Endothelial cell of umbilical vein (primary cell): ENCODE measurements at regions not wholly inside any gene's neighbourhood (a gene's known extent, or its start where the extent isn't known, plus 50 kb on each side); places are given as distances from the start of the nearest gene placed in this dataset.

ENCODE experiments used
- BruUV-seq: library from RNA; stranded (reverse); fragments of 400-500 nt; replicated peaks from 2 replicates; lab custom pipeline; 2021; lab: Mats Ljungman, UMichigan
- CTCF ChIA-PET: fragments of 300-600, 350-600 bp; sonication (Branson Sonifier 250); formaldehyde crosslinking; loops from one replicate; lab custom pipeline; 2021; ENCODE audit warnings: antibody characterized with exemption, inconsistent platforms; lab: Charles Lee
- POLR2A ChIA-PET: fragments of 300-600, 350-600 bp; sonication (Branson Sonifier 250); formaldehyde crosslinking; loops from one replicate; lab custom pipeline; 2021; ENCODE audit warnings: antibody characterized with exemption, inconsistent platforms; lab: Charles Lee
- DNase-seq: peaks from one replicate; pipeline ENCODE4 v3.0.0-alpha.2; 2011; ENCODE audit warnings: low read depth, low spot score
- FAIRE-seq: peaks from 2 replicates; lab custom pipeline; 2011; peaks lifted over from hg19 to GRCh38; lab: Jason Lieb, UNC
- H2AFZ ChIP-seq: 2 replicates; pipeline ENCODE4 v1.6.0; 2012; ENCODE audit warnings: low read depth, low read length, control low read depth, inconsistent platforms
- H3K27ac ChIP-seq: 2 replicates; pipeline ENCODE4 v1.5.1; 2011; ENCODE audit warnings: low read depth, mild to moderate bottlenecking, control low read depth, low read length, moderate library complexity; ENCODE audit not compliant: insufficient read depth
- H3K27me3 ChIP-seq, 2 experiments: 2 replicates each; pipeline versions ENCODE4 v1.6.0 to v1.6.1; 2011; ENCODE audit warnings: low read length in 2 of 2, mixed read lengths in 1 of 2; ENCODE audit not compliant: control insufficient read depth in 2 of 2, insufficient read depth in 2 of 2
- H3K36me3 ChIP-seq, 2 experiments: 2 replicates in 1 of 2; 3 replicates in 1 of 2; pipeline ENCODE4 v1.5.1; 2011; ENCODE audit warnings: low read length in 2 of 2, mild to moderate bottlenecking in 1 of 2, moderate library complexity in 1 of 2; ENCODE audit not compliant: control insufficient read depth in 2 of 2, insufficient read depth in 2 of 2; ENCODE audit errors: extremely low read depth in 1 of 2
- H3K4me1 ChIP-seq: 3 replicates; pipeline ENCODE4 v1.5.1; 2011; ENCODE audit warnings: mild to moderate bottlenecking, low read length; ENCODE audit not compliant: control insufficient read depth, insufficient read depth; ENCODE audit errors: extremely low read depth
- H3K4me2 ChIP-seq: 2 replicates; pipeline ENCODE4 v1.6.1; 2011; ENCODE audit warnings: low read length, control low read depth, mixed read lengths; ENCODE audit not compliant: insufficient read depth
- H3K4me3 ChIP-seq, 3 experiments: fragments of 200-600 bp in 1 of 3; sonication (generic), shearing (Covaris generic) in 1 of 3; replicated peaks in 1 of 3; 2 replicates each; pipeline ENCODE4 v1.5.1; 2011 to 2016; ENCODE audit warnings: control low read depth in 3 of 3, low read length in 3 of 3, mild to moderate bottlenecking in 2 of 3, inconsistent platforms in 1 of 3, low read depth in 1 of 3, moderate library complexity in 1 of 3; ENCODE audit not compliant: insufficient read depth in 1 of 3
- H3K79me2 ChIP-seq: 2 replicates; pipeline ENCODE4 v1.6.0; 2012; ENCODE audit warnings: low read length, inconsistent platforms; ENCODE audit not compliant: control insufficient read depth, insufficient read depth
- H3K9ac ChIP-seq: replicated peaks from 2 replicates; pipeline ENCODE3; 2011; ENCODE audit warnings: low read length, control low read depth; ENCODE audit not compliant: insufficient read depth; ENCODE audit errors: extremely low read depth
- H3K9me1 ChIP-seq: replicated peaks from 3 replicates; pipeline ENCODE4 v1.6.0; 2011; ENCODE audit warnings: mild to moderate bottlenecking, low read length; ENCODE audit not compliant: control insufficient read depth, insufficient read depth; ENCODE audit errors: extremely low read depth
- H3K9me3 ChIP-seq: replicated peaks from 2 replicates; pipeline ENCODE4 v1.5.1; 2012; ENCODE audit warnings: low read length, inconsistent platforms; ENCODE audit not compliant: control insufficient read depth, insufficient read depth
- H4K20me1 ChIP-seq: replicated peaks from 2 replicates; pipeline ENCODE3; 2011; ENCODE audit warnings: mild to moderate bottlenecking, low read length; ENCODE audit not compliant: control insufficient read depth, insufficient read depth; ENCODE audit errors: extremely low read depth
- CTCF ChIP-seq, 2 donors: IDR thresholded peaks; 1 replicate in 1 of 2; 2 replicates in 1 of 2; pipeline ENCODE4 v1.5.1; 2011; ENCODE audit warnings: low read length in 2 of 2, mild to moderate bottlenecking in 2 of 2, moderate library complexity in 2 of 2, control low read depth in 1 of 2, inconsistent platforms in 1 of 2, low read depth in 1 of 2; ENCODE audit not compliant: insufficient read depth in 1 of 2; ENCODE audit errors: extremely low read depth in 1 of 2
- EZH2 ChIP-seq: IDR thresholded peaks from 2 replicates; pipeline ENCODE4 v1.6.1; 2012; ENCODE audit warnings: borderline replicate concordance, low read depth, mild to moderate bottlenecking, moderate library complexity, low read length, inconsistent platforms; ENCODE audit not compliant: severe bottlenecking
- FOS ChIP-seq: IDR thresholded peaks from 2 replicates; pipeline ENCODE4 v1.6.1; 2011; ENCODE audit warnings: mild to moderate bottlenecking, low read length, moderate library complexity, borderline replicate concordance; ENCODE audit not compliant: insufficient read depth
- GATA2 ChIP-seq: IDR thresholded peaks from 2 replicates; pipeline ENCODE4 v1.7.0; 2011; ENCODE audit warnings: low read depth, mild to moderate bottlenecking, moderate library complexity, mixed read lengths, low read length; ENCODE audit not compliant: insufficient read length, insufficient read depth
- JUN ChIP-seq: IDR thresholded peaks from 2 replicates; pipeline ENCODE4 v1.6.1; 2011; ENCODE audit warnings: borderline replicate concordance, low read depth; ENCODE audit not compliant: insufficient read length, insufficient read depth
- MAX ChIP-seq: IDR thresholded peaks from 2 replicates; pipeline ENCODE4 v1.6.1; 2011; ENCODE audit not compliant: insufficient read depth, insufficient read length
- MYC ChIP-seq: IDR thresholded peaks from one replicate; pipeline ENCODE4 v1.6.1; 2011; ENCODE audit warnings: mild to moderate bottlenecking, low read depth, low read length
- POLR2A ChIP-seq: IDR thresholded peaks from 2 replicates; pipeline ENCODE4 v1.6.1; 2012; ENCODE audit warnings: low read depth, mild to moderate bottlenecking, control low read depth, low read length
- POLR2AphosphoS5 ChIP-seq: IDR thresholded peaks from 2 replicates; pipeline ENCODE4 v1.6.1; 2012; ENCODE audit warnings: low read depth, mild to moderate bottlenecking, control low read depth, low read length, moderate library complexity; ENCODE audit not compliant: insufficient read depth
- dilution Hi-C: fragments of 300-500 bp; cut with MboI; formaldehyde crosslinking; loops from one replicate; pipeline ENCODE4 v1.15.0; 2019; ENCODE audit warnings: low sequenced_read_pairs; ENCODE audit not compliant: extremely low pct_ligation_motif_present
- intact Hi-C: fragments of 100-400 bp; cut with micrococcal nuclease; formaldehyde crosslinking; loops from one replicate; pipeline ENCODE4 v1.10.0; 2022

GRCh38 chr5:19031491-19031890, 956.5 kb downstream of the CDH18 start:
- Histone ChIP-seq H3K9me1 (no peaks in the 10 kb centered on the region), H3K4me3 (no peak overlapping the region), H4K20me1 (no peaks in the 10 kb centered on the region), H3K4me1 (no peaks in the 10 kb centered on the region), H3K27me3 (no peaks in the 10 kb centered on the region), H3K4me2 (no peak overlapping the region), H3K79me2 (no peaks in the 10 kb centered on the region), H3K36me3 (no peaks in the 10 kb centered on the region), H3K9me3 (peaks cover 3% of the 10 kb centered on the region), H2AFZ (no peak overlapping the region), H3K9ac (no peak overlapping the region), H3K27ac (no peak overlapping the region)
- no peak for FAIRE-seq
- POLR2A ChIA-PET: no interaction called here
- DNase-seq: no peak
- dilution Hi-C loops: no loop called here
- no TSS peak for BruUV-seq
- TF ChIP-seq CTCF (IDR thresholded peaks at IDR 0.05; ENCODE audit: extremely low read depth in 1 of 2, insufficient read depth in 1 of 2, low read depth in 1 of 2, low read length in 2 of 2): no peak
- TF ChIP-seq POLR2AphosphoS5: no peak
- no peak for TF ChIP-seq MAX
- TF ChIP-seq JUN: no peak
- no peak for TF ChIP-seq EZH2
- TF ChIP-seq MYC: no peak
- no peak for TF ChIP-seq POLR2A
- no peak for TF ChIP-seq GATA2
- no peak for TF ChIP-seq FOS
- intact Hi-C loops: no loop called here
- CTCF ChIA-PET: no interaction called here
